ENCODE measurements at regions not wholly inside any gene's neighbourhood (a gene's known extent, or its start where the extent isn't known, plus 50 kb on each side); places are given as distances from the start of the nearest gene placed in this dataset.
"Not testable (repeated sequence)": the region's sequence is repeated elsewhere in the genome, so short reads cannot be mapped to it uniquely, and the experiment has no call there.

- no peak for DNase-seq (ENCODE audit: low spot score)
- FAIRE-seq, result no peak
Measured at GRCh38 chr6:154598399-154598798, 87.9 kb upstream of the CNKSR3 start.

- DNase-seq (ENCODE audit: low spot score) (no peak), FAIRE-seq (no peak)
Measured at GRCh38 chr6:154602296-154602695, 91.8 kb upstream of the CNKSR3 start.

DNA sequence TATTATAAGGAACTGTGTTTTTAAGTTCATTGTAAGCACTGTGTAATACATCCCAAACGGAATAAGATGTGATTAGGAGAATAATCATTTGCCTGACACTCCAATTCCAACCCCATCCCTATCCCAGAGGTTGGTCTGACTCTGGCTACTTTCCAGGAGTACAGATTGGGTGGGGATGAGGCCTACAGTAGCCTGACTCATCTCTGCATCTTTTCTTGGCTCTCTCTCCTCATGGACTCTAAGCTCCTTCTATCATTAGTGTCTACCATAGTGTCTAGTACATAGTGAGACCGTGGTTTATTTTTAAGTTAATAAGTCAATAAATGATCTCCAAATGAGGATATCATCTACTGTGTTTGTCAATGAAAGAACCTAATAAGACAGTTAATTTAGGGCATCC lies 92.2 kb upstream of the CNKSR3 start:
- no peak for DNase-seq (ENCODE audit: low spot score)
- no peak for FAIRE-seq

GRCh38 chr6:154604119-154604518 lies 93.6 kb upstream of the CNKSR3 start:
- DNase-seq (ENCODE audit: low spot score) (no peak), FAIRE-seq (no peak)

GRCh38 chr6:154605178-154605881 lies 94.8 kb upstream of the CNKSR3 start:
- DNase-seq (ENCODE audit: low spot score) (peak; percentile 54), FAIRE-seq (peak; percentile 59)

GRCh38 chr6:154605882-154606370 lies 95.4 kb upstream of the CNKSR3 start:
- FAIRE-seq (no peak), DNase-seq (ENCODE audit: low spot score) (no peak)

DNA sequence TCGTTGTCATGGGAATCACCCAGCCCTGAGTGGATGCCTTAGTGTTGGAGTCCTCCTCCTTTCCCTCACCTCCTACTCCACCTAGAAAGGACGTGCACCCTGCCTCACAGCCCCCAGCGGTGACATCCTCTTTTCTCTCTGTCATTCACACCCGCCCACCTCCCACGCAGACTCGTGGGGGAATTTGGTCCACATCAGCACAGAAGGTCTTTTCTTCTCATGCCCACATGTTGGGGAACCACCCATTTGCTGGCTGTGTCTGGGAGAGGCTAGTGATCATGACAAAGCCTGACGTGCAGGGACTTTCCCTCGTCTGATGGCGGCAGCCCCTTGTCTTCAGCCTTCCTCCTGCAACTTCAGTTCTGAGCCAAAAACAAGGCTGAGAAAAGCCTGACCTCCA lies 96.0 kb upstream of the CNKSR3 start:
- FAIRE-seq, result no peak

GRCh38 chr6:154606860-154607259 lies 96.4 kb upstream of the CNKSR3 start:
- DNase-seq (ENCODE audit: low spot score) (no peak), FAIRE-seq (no peak)

More for the DNA sequence above, 96.0 kb upstream of the CNKSR3 start:
- DNase-seq (ENCODE audit: low spot score), result no peak

GRCh38 chr6:154611241-154611640 lies 100.8 kb upstream of the CNKSR3 start:
- FAIRE-seq (no peak), DNase-seq (ENCODE audit: low spot score) (no peak)

- FAIRE-seq, result no peak
Measured at GRCh38 chr6:154611847-154612246, 101.4 kb upstream of the CNKSR3 start.

DNA sequence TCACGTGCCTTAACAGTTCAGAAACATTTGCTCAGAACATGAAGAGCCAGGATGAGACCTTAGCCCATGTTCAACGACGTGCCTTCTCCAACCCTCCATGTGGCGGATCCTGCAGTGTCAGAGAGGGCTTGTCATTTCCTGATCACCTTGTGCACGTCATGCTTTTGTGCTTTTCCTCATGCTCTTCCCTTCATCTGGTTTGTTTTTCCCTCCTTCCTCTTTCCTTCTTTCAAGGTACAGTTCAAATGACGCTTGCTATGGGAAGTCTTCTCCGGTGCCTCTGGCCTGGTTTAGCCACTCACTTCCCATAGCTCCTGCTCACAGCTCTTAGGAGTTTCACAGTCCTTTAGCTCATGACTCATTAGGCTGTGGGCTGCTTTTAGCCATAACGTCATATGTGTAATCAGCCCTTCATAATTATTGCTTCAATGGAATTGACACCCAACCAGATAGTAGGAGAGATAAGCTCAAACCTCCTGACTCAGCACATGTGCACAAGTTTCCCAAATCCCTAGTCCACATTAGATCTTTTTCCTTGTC lies 102.7 kb upstream of the CNKSR3 start:
- peak; percentile 87 for FAIRE-seq
- DNase-seq (ENCODE audit: low spot score), result peak; percentile 88

More at GRCh38 chr6:154611847-154612246, 101.4 kb upstream of the CNKSR3 start:
- DNase-seq (ENCODE audit: low spot score), result no peak

DNA sequence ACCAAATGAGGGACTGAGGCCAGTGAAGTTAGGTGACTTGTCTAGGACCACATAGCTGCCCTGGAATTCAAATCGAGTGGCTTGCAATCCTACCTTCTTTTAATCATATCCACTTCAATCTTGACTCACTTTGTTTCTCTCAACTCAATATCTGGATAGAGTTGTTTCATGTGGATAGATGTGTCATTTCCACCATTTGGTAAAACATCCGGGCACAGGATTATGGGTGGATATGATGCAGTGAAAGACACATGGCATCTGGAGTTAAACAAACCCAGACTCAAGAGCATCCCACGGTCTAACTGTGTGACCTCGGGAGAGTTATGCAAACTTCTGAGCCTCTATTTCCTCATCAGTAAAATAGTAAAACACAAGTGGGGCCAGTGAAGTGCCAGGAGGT lies 103.6 kb upstream of the CNKSR3 start:
- FAIRE-seq (no peak), DNase-seq (ENCODE audit: low spot score) (peak; percentile 51)

DNA sequence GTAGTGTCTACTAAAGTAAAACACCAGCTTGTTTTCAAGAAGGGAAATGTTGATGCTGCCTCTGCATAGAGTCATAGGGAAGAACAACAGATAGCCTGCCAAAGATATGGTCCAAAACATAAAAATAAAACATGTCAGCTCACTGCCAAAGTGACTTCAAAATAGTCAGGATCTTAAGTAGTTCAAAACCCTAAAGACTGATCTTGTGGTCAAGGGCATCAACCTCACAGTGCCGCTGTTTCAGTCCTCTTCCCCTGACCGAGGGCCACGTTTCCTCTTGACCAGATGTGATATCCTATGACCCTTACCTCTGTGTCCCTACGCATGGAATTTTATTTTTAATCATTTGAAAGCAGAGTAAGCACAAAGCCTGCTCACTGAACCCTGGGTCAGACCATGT lies 104.2 kb upstream of the CNKSR3 start:
- FAIRE-seq (no peak), DNase-seq (ENCODE audit: low spot score) (no peak)

- FAIRE-seq (peak; percentile 80), DNase-seq (ENCODE audit: low spot score) (peak; percentile 85)
Measured at GRCh38 chr6:154615483-154616025, 105.1 kb upstream of the CNKSR3 start.

GRCh38 chr6:154617175-154617574 lies 106.7 kb upstream of the CNKSR3 start:
- FAIRE-seq, result no peak

GRCh38 chr6:154619146-154619545 lies 108.7 kb upstream of the CNKSR3 start:
- no peak for FAIRE-seq
- DNase-seq (ENCODE audit: low spot score), result no peak

More at GRCh38 chr6:154617175-154617574, 106.7 kb upstream of the CNKSR3 start:
- no peak for DNase-seq (ENCODE audit: low spot score)

- no peak for DNase-seq (ENCODE audit: low spot score)
- FAIRE-seq, result no peak
Measured at GRCh38 chr6:154621686-154622085, 111.2 kb upstream of the CNKSR3 start.

DNA sequence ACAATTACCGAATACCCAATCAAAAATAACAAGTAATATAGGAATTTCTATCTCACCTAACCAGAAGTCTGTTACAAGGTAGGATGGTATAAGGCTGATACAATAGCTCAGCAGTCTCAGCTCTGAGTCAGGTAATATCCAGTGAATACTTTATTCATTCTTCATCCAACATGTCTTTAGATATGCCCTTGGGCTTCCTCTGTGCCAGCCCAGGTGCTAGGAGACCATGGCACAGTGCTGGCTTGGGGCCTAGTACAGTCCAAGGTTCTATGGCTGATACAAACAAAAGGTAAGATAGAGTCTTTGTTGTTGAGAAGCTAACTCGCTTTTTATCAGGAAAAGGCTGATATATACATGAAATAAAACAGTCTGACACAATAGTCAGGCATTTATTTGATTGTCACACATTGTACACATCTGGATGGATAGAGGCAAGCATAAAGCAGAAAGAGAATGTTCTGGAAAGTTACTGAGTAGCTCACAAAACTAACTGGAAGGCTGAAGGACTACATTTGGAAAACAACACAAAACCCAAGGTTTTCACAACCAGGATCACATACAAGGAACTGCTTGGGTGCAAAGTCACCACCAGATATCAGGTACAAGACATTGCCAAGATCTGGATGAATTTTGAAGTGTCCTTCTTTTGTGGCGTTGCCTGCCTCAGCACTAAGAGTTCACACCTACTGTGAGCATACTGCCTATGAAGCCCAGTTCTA lies 110.4 kb upstream of the SCAF8 start:
- DNase-seq (ENCODE audit: low spot score), result no peak
- FAIRE-seq, result no peak

DNA sequence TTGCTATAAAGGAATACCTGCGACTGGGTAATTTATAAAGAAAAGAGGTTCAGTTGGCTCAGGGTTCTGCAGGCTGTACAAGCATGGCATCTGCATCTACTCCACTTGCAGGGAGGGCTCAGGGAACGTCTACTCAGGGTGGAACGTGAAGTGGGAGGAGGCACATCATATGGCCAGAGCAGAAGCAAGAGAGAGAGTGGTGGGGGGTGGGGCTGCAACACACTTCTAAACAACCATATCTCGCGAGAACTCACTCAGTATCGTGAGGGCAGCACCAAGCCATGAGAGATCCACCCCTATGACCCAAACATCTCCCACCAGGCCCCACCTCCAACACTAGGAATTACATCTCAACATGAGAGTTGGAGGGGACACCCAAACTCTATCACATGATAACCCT lies 109.8 kb upstream of the SCAF8 start:
- FAIRE-seq (no peak), DNase-seq (ENCODE audit: low spot score) (no peak)

DNA sequence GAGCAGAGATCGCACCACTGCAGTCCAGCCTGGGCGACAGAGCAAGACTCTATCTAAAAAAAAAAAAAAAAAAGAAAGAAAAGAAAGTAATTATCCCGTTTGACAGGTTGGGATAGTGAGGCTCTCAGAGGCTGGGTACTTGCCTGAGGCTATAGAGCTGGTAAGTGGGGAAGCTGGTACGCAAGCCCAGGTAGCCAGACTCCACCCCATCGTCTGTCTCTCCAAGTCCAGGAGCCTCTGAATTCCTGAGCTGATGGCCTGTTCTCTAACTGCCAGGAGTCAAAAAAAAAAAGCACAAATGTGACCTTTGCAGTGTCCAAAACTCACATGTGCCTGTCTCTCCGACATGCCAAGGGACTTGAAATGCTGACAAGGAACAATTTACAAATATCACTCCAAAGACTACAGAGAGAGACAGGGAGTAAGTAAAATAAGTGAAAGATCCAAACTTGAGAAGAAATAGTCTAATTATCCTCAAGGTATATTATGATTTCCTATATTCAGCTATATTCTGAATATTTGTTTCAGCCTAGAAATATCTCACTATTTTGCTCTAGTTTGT lies 109.1 kb upstream of the SCAF8 start:
- DNase-seq (ENCODE audit: low spot score) (no peak), FAIRE-seq (no peak)

DNA sequence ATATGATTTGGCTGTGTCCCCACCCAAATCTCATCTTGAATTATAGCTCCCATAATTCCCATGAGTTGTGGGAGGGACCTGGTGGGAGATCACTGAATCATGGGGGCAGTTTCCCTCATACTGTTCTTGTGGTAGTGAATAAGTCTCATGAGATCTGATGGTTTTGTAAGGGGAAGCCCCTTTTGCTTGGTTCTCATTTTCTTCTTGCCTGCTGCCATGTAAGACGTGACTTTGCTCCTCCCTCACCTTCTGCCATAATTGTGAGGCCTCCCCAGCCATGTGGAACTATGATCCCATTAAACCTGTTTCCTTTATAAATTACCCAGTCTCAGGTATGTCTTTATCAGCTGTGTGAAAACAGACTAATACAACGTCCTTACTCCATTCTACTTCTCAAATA lies 108.5 kb upstream of the SCAF8 start:
- FAIRE-seq; DNase-seq (ENCODE audit: low spot score): not testable (repeated sequence)

DNA sequence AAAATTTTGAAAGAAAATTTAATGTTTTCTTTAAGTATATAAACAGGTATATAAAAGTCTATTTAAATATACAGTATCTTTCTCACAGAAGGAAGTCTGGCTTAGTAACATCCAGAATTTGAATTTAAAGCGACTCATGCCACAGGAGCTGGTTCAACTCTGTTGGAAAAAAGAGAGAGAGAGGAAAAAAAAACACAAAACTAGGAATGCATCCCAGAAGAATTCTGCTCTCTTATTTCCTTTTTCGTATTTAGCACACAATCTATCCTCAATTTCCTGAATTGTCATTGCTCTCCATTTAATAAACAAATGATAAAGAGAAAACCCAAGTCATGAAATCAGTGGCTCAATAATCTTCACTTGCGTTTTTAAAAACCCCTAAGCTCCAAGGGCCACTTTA lies 107.5 kb upstream of the SCAF8 start:
- FAIRE-seq, result no peak
- no peak for DNase-seq (ENCODE audit: low spot score)
